K562 (cell line): ENCODE measurements at regions not wholly inside any gene's neighbourhood (a gene's known extent, or its start where the extent isn't known, plus 50 kb on each side); places are given as distances from the start of the nearest gene placed in this dataset.

Source experiments
- ATAC-seq: fragments of 200-7000 bp; cut with Tn5 transposase; 3 replicates; pipeline ENCODE4 v1.9.1; 2020; ENCODE audit warnings: moderate library complexity
- BruUV-seq: library from RNA; stranded (reverse); fragments of 400-500 nt; replicated peaks from 2 replicates; lab custom pipeline; 2021; lab: Mats Ljungman, UMichigan
- CTCF ChIA-PET: fragments of 300-600 bp; formaldehyde crosslinking; extraction: SDS; loops from one replicate; lab custom pipeline; 2021; ENCODE audit warnings: low intra/inter-chr PET ratio; lab: Yijun Ruan, JAX
- POLR2A ChIA-PET: fragments of 300-600, 350-650 bp; sonication (Branson Sonifier 250); formaldehyde crosslinking; extraction: SDS; loops from one replicate; lab custom pipeline; 2021; ENCODE audit warnings: antibody characterized with exemption, inconsistent platforms; lab: Yijun Ruan, JAX
- DNase-seq, 4 experiments: peaks; one replicate each; pipeline versions ENCODE4 v3.0.0 to v3.0.0-alpha.2; 2011 to 2018; ENCODE audit warnings: low spot score in 3 of 4, mixed read lengths in 3 of 4; ENCODE audit errors: extremely low read depth in 1 of 4
- FAIRE-seq: peaks from 2 replicates; lab custom pipeline; 2011; peaks lifted over from hg19 to GRCh38; lab: Jason Lieb, UNC
- H2AFZ ChIP-seq: 2 replicates; pipeline ENCODE4 v1.6.0; 2011; ENCODE audit warnings: low read depth, low read length, control low read depth, inconsistent platforms
- H3K27ac ChIP-seq: fragments of 200-600 bp; 3 replicates; pipeline ENCODE4 v1.8.0; 2011; ENCODE audit warnings: low read depth, mild to moderate bottlenecking, control low read depth, inconsistent platforms, low read length, moderate library complexity, mixed read lengths; ENCODE audit errors: extremely low read depth
- H3K27me3 ChIP-seq, 2 experiments: fragments of 300-600 bp in 1 of 2; 2 replicates in 1 of 2; 3 replicates in 1 of 2; pipeline versions ENCODE4 v1.6.0 to v1.8.0; 2011; ENCODE audit warnings: inconsistent platforms in 2 of 2, low read length in 2 of 2, mild to moderate bottlenecking in 1 of 2, mixed read lengths in 1 of 2, moderate library complexity in 1 of 2; ENCODE audit not compliant: control insufficient read depth in 2 of 2, insufficient read depth in 2 of 2
- H3K36me3 ChIP-seq: fragments of 300-600 bp; 3 replicates; pipeline ENCODE4 v1.8.0; 2011; ENCODE audit warnings: mild to moderate bottlenecking, low read length, inconsistent platforms; ENCODE audit not compliant: control insufficient read depth, insufficient read depth
- H3K4me1 ChIP-seq, 2 experiments: fragments of 200-600 bp in 1 of 2; replicated peaks in 1 of 2; 2 replicates in 1 of 2; 3 replicates in 1 of 2; pipeline versions ENCODE4 v1.5.1 to v1.8.0; 2011; ENCODE audit warnings: inconsistent platforms in 2 of 2, low read length in 2 of 2, mild to moderate bottlenecking in 1 of 2, mixed read lengths in 1 of 2, moderate library complexity in 1 of 2; ENCODE audit not compliant: control insufficient read depth in 2 of 2, insufficient read depth in 2 of 2
- H3K4me2 ChIP-seq: 2 replicates; pipeline ENCODE4 v1.6.1; 2011; ENCODE audit warnings: low read length, control low read depth, inconsistent platforms, mixed read lengths; ENCODE audit not compliant: insufficient read depth
- H3K4me3 ChIP-seq: fragments of 200-600 bp; sonication (generic), shearing (Covaris generic); 2 replicates; pipeline ENCODE4 v1.5.1; 2016; ENCODE audit warnings: control low read depth, inconsistent platforms
- H3K79me2 ChIP-seq: fragments of 200-600 bp; 3 replicates; pipeline ENCODE4 v1.8.0; 2011; ENCODE audit warnings: low read length, inconsistent platforms; ENCODE audit not compliant: control insufficient read depth, insufficient read depth
- H3K9ac ChIP-seq, 2 experiments: 2 replicates each; pipeline versions ENCODE4 v1.6.0 to v1.6.1; 2011; ENCODE audit warnings: low read depth in 2 of 2, low read length in 2 of 2, control low read depth in 1 of 2, inconsistent platforms in 1 of 2, mild to moderate bottlenecking in 1 of 2, mixed read lengths in 1 of 2; ENCODE audit not compliant: insufficient read depth in 1 of 2
- H3K9me1 ChIP-seq: one replicate; pipeline ENCODE4 v1.6.0; 2011; ENCODE audit warnings: inconsistent platforms, mild to moderate bottlenecking, low read length, moderate library complexity; ENCODE audit not compliant: control insufficient read depth, insufficient read depth
- H3K9me3 ChIP-seq: replicated peaks from 2 replicates; pipeline ENCODE4 v1.5.1; 2011; ENCODE audit warnings: low read depth, low read length, inconsistent platforms; ENCODE audit not compliant: control insufficient read depth, insufficient read depth
- H4K20me1 ChIP-seq: replicated peaks from 2 replicates; pipeline ENCODE4 v1.6.1; 2011; ENCODE audit warnings: low read length, inconsistent platforms, mixed read lengths; ENCODE audit not compliant: control insufficient read depth, insufficient read depth
- CBFA2T2 ChIP-seq: fragments of 450-650 bp; conservative IDR thresholded peaks from 2 replicates; pipeline ENCODE4 v1.6.1; 2017; ENCODE audit warnings: mild to moderate bottlenecking
- ELF1 ChIP-seq: fragments of 200-800 bp; sonication (Bioruptor generic); IDR thresholded peaks from 2 replicates; pipeline ENCODE4 v1.6.1; 2016; ENCODE audit warnings: missing genetic modification characterization, missing compliant biosample characterization
- ILK ChIP-seq: fragments of 450-650 bp; IDR thresholded peaks from 2 replicates; pipeline ENCODE4 v1.6.1; 2016; ENCODE audit warnings: missing genetic modification characterization, low read depth, mild to moderate bottlenecking, missing compliant biosample characterization, moderate library complexity, borderline replicate concordance
- LEF1 ChIP-seq: fragments of 450-650 bp; IDR thresholded peaks from 2 replicates; pipeline ENCODE4 v1.6.1; 2016; ENCODE audit warnings: mild to moderate bottlenecking
- NFATC3 ChIP-seq: fragments of 450-650 bp; IDR thresholded peaks from 2 replicates; pipeline ENCODE4 v1.6.1; 2017; ENCODE audit warnings: mild to moderate bottlenecking
- NRF1 ChIP-seq, 2 experiments: fragments of 450-650 bp; IDR thresholded peaks in 1 of 2; conservative IDR thresholded peaks in 1 of 2; 2 replicates each; pipeline ENCODE4 v1.6.1; 2014; ENCODE audit warnings: mild to moderate bottlenecking in 2 of 2
- PHF8 ChIP-seq: fragments of 200-600 bp; sonication (generic); IDR thresholded peaks from 2 replicates; pipeline ENCODE4 v1.6.1; 2012; ENCODE audit warnings: mixed run types, mild to moderate bottlenecking, inconsistent platforms, low read length, moderate library complexity, borderline replicate concordance
- RBM25 ChIP-seq: fragments of 200-400 bp; formaldehyde crosslinking; IDR thresholded peaks from 2 replicates; pipeline ENCODE4 v1.6.1; 2018; ENCODE audit warnings: low read length, low read depth, moderate library complexity; ENCODE audit not compliant: severe bottlenecking
- SP2 ChIP-seq: IDR thresholded peaks from 2 replicates; pipeline ENCODE4 v1.6.1; 2011; ENCODE audit warnings: mild to moderate bottlenecking, low read depth, low read length, moderate library complexity; ENCODE audit not compliant: poor library complexity, severe bottlenecking; ENCODE audit errors: extremely low read depth
- ZHX1 ChIP-seq: fragments of 150-350 bp; conservative IDR thresholded peaks from 2 replicates; pipeline ENCODE4 v1.6.1; 2014; ENCODE audit warnings: low read length
- ZNF551 ChIP-seq: fragments of 250-450 bp; sonication (Bioruptor Pico); IDR thresholded peaks from 2 replicates; pipeline ENCODE4 v1.5.0; 2021; ENCODE audit warnings: mild to moderate bottlenecking, moderate library complexity
- ZNF707 ChIP-seq: fragments of 250-450 bp; sonication (Bioruptor Pico); conservative IDR thresholded peaks from 2 replicates; pipeline ENCODE4 v1.8.0; 2022; ENCODE audit warnings: inconsistent platforms, mild to moderate bottlenecking, moderate library complexity
- WGBS: fragments of 100-300 bp; shearing (Covaris generic); methylation state at CpG from one replicate; pipeline ENCODE4 v1.1.6; 2016; ENCODE audit warnings: low coverage, mixed read lengths; ENCODE audit not compliant: insufficient coverage; ENCODE audit errors: missing lambda C conversion rate; 5-methylcytosine and 5-hydroxymethylcytosine counted together
- in situ Hi-C: fragments of 300-500 bp; cut with MboI; formaldehyde crosslinking; loops from 4 replicates; pipeline ENCODE4 v1.15.0; 2018; ENCODE audit warnings: inconsistent platforms, mixed read lengths
- intact Hi-C: fragments of 100-400 bp; cut with micrococcal nuclease; formaldehyde crosslinking; loops from 2 replicates; pipeline ENCODE4 v1.14.2; 2022

GRCh38 chr3:191707817-191708216, 246.9 kb downstream of the PYDC2 start:
- intact Hi-C loops, result no loop called here
- WGBS, result 0% methylated on average over 6 of the region's 6 CpGs
- Histone ChIP-seq H3K4me3 (no peak overlapping the region), H4K20me1 (no peaks in the 10 kb centered on the region), H3K4me2 (no peak overlapping the region), H3K36me3 (no peaks in the 10 kb centered on the region), H3K27me3 (no peaks in the 10 kb centered on the region)
- POLR2A ChIA-PET, result no interaction called here
- FAIRE-seq, result no peak
- TF ChIP-seq NRF1 (conservative IDR thresholded peaks at IDR 0.05 in 1 of 2, IDR thresholded peaks at IDR 0.05 in 1 of 2) (no peak), ILK (tag) (no peak), NFATC3 (no peak), RBM25 (no peak), ZNF707 (CRISPR knock-in tag) (no peak), LEF1 (no peak), PHF8 (no peak), SP2 (no peak), CBFA2T2 (no peak), ZNF551 (CRISPR knock-in tag) (no peak), ZHX1 (no peak), ELF1 (no peak)
- TF ChIP-seq, all 486 proteins: peak for 0
- DNase-seq (no peak), ATAC-seq (no peak)
- H2AFZ ChIP-seq, result no peak overlapping the region
- H3K4me1 ChIP-seq, result no peaks in the 10 kb centered on the region
- H3K9ac ChIP-seq, result no peak overlapping the region
- CTCF ChIA-PET, result no interaction called here
- in situ Hi-C loops, result no loop called here
- BruUV-seq, result no TSS peak
- no peak overlapping the region for H3K27ac ChIP-seq
- H3K79me2 ChIP-seq, result no peaks in the 10 kb centered on the region
- no peaks in the 10 kb centered on the region for H3K9me1 ChIP-seq
- no peaks in the 10 kb centered on the region; the same call in 1 of the 2 replicates for H3K9me3 ChIP-seq
